ENCODE measurements at regions not wholly inside any gene's neighbourhood (a gene's known extent, or its start where the extent isn't known, plus 50 kb on each side); places are given as distances from the start of the nearest gene placed in this dataset.

DNA sequence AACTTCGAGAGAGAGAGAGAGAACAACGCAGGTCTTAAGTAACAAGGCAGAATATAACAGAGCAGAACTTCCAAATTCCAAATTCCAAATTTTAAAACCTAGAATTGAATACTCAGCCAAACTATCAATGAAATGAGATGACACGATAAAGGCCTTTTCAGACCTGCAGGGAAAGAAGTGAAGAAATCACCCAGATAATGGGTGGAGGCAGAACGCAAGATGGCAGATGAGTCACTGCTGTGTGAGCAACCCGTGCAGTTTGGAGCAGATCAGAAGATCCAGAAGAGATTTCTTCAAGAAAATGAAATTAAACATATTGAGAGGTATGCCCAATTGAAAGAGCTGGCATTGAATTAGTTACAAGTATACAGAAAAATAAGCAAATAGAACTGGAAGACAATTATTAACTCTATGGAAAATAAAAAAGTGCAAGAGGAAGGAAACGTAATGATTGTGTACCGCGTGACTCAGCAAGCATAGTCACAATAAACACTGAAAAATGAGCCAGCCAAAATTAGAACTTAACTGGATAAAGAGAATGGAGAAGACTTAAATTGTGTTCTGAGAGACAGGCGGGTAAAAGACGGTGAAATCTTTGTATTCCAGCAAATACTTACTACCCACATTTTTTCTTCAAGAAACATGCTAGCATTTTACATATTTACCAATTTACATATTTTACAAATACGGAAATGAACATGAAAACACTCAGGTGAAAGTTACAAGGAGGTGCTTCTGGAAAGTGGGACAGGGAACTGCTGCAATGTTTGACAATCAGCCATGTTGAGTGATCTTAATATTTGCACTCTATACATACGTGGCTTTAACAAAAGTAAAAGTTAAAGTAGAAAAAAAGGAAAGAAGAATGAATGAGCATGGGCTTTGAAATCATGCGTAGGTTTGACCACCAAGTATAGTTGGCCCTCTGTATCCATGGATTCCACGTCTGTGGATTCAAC lies 87.9 kb upstream of the CDYL start:
- H3K27me3 Mint-ChIP-seq = peaks cover 40% of the 10 kb centered on the region
- H3K27ac Mint-ChIP-seq = no peak overlapping the region
- no peak for ATAC-seq
- peaks cover 7% of the 10 kb centered on the region for H3K9me3 Mint-ChIP-seq
- H3K36me3 Mint-ChIP-seq = no peaks in the 10 kb centered on the region
- peaks cover 9% of the 10 kb centered on the region for H3K4me1 Mint-ChIP-seq
- no peak overlapping the region for H3K4me3 Mint-ChIP-seq

DNA sequence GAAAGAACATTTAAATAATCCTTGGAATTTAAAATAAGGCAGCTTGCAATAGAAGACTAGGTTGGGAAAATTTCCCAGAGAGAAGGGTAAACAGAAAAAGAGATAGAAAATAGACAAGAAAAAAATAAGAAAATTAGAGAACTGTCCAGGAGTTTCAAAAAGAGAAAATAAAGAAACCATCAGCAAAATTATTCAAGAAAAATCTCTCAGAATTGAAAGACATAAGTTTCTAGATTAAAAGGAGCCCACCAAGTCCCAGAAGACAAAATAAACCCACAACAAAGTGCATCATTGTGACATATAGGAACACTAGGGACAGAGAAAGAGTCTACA lies 88.6 kb upstream of the CDYL start:
- H3K27ac Mint-ChIP-seq = no peak overlapping the region
- no peak for ATAC-seq
- H3K4me1 Mint-ChIP-seq = peaks cover 7% of the 10 kb centered on the region
- H3K27me3 Mint-ChIP-seq = peaks cover 46% of the 10 kb centered on the region
- no peak overlapping the region for H3K4me3 Mint-ChIP-seq
- H3K9me3 Mint-ChIP-seq = peaks cover 7% of the 10 kb centered on the region
- no peaks in the 10 kb centered on the region for H3K36me3 Mint-ChIP-seq

DNA sequence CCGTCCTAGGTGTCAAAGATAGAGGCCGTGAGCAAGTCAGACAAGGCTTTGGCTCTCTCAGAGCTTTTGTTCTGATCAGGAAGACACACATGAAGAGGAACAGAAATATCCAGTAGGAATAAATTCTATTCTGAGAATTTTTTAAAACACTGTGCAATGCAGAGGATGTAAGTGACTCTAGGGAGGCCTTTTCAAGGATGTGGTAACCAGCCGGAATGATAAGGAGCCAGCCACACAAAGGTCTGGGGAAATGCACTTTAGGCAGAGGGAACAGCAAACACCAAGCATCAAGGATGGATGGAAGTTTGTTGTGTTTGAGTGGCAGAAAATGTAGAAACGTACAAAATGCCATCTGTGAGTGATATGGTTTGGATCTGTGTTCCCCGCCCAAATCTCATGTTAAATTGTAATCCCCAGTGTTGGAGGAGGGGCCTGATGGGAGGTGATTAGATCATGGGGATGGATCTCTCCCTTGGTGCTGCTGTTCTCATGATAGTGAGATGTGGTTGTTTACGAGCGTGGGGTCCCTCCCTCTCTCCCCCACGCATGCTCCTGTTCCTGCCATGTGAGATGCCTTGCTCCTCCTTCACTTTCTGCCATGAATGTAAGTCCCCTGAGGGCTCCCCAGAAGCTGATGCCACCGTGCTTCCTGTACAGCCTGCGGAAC lies 93.6 kb upstream of the CDYL start:
- Mint-ChIP-seq H3K27me3 (peaks cover 28% of the 10 kb centered on the region), H3K9me3 (no peaks in the 10 kb centered on the region), H3K4me1 (no peaks in the 10 kb centered on the region), H3K4me3 (no peak overlapping the region), H3K27ac (no peak overlapping the region), H3K36me3 (no peaks in the 10 kb centered on the region)
- ATAC-seq = no peak

DNA sequence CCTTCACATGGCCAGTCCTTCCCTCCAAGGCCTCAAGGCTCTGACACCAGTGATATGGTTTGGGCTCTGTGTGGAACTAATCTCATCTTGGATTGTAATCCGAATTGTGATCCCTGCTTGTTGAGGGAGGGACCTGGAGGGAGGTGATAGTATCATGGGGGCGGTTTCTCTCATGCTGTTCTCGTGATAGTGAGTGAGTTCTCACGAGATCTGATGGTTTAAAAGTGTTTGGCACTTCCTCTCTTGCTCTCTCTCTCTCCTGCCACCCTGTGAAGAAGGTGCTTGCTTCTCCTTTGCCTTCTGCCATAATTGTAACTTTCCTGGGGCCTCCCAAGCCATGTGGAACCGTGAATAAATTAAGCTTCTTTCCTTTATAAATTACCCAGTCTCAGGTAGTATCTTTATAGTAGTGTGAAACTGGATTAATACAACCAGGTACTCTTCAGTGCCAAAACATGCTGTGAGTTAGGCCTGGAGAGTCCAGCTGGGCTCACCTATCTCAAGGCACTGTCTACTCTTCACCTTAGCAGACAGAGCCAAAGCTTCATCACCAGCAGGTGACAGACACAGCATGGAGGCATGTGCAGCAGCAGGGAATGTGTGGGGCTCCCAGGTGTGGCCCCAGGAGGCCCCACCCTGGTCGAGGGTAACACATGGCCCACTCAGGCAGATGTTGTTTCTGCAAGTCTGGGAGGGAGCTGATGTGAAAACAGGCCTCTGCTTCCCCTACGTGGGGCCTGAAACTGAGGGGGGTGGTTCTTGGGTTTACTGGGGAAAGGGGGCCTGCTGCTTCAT lies 97.5 kb upstream of the CDYL start:
- Mint-ChIP-seq H3K36me3 (no peaks in the 10 kb centered on the region), H3K4me1 (no peaks in the 10 kb centered on the region), H3K27me3 (peaks cover 24% of the 10 kb centered on the region), H3K9me3 (no peaks in the 10 kb centered on the region), H3K4me3 (no peak overlapping the region), H3K27ac (no peak overlapping the region)
- ATAC-seq = no peak

DNA sequence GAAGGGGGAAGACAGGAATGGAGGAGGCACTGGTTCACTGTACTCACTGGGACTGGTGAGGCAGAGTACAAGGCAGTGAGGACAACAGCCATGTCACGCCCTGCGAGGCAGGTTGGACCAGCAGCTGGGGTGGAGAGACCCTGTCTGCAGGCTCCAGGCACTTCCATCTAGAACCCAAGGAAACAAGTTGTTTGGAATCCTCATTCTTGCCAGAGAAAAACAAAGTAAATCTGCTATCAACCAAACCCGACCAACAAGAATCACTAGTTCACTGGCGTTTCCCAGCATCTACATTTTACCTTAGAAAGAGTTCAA lies 98.5 kb upstream of the CDYL start:
- no peaks in the 10 kb centered on the region for H3K9me3 Mint-ChIP-seq
- no peaks in the 10 kb centered on the region for H3K36me3 Mint-ChIP-seq
- H3K27me3 Mint-ChIP-seq = peaks cover 14% of the 10 kb centered on the region
- H3K4me3 Mint-ChIP-seq = no peak overlapping the region
- no peak overlapping the region for H3K27ac Mint-ChIP-seq
- ATAC-seq = no peak
- H3K4me1 Mint-ChIP-seq = no peaks in the 10 kb centered on the region

DNA sequence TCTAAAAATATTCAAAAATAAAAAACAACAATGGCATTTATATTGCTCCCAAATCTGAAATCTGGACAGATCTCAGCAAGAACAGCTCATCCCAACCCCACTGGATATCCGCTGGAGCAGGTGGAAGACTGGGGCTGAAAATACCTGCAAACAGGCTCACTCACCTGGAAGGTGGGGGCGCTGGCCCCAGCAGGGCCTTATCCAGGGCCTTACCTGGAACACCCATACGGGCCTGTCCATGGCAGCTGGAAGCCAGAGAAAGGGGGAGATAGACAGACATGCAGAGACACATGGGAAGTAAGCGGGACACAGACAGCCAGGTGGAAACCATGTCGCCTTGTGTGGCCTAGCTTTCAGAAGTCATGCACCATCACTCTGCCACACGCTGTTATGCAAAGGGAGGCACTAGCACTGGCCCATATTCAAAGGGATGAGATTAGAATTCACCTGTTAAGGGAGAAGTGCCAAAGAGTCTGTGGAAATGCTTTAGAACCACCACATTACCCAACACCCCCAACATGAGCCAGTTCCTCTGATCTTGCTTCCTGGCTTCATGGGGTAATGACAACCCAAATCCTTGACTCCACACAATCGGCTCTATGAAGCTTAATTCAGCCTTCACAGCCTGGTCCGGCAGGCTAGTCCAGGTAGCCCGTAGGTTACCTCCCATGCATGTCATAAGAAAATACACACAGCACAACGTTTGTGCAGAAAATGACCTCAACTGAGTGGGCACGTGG lies 99.0 kb upstream of the CDYL start:
- Mint-ChIP-seq H3K9me3 (no peaks in the 10 kb centered on the region), H3K36me3 (no peaks in the 10 kb centered on the region), H3K27me3 (peaks cover 13% of the 10 kb centered on the region), H3K27ac (no peak overlapping the region), H3K4me3 (no peak overlapping the region), H3K4me1 (no peaks in the 10 kb centered on the region)
- ATAC-seq = no peak

DNA sequence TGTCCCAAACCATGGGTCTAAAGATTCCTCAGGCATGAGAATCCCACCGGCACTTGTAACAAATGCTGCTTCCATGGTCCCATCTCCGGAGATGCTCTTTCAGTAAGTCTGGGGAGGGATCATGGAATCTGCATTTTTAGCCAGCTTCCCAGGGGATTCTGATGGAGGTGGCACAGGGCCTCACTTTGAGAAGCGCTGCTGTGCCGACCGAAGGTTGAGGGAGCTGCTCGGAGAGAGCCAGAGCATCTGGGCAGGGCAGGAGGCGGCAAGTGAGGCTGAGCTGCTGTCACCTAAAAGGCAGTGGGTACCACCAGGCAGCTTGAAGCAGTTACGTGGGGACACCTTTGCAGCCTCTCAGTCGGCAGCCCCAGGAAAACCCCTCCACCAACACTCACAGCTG lies 100.2 kb upstream of the CDYL start:
- peaks cover 19% of the 10 kb centered on the region for H3K27me3 Mint-ChIP-seq
- no peak overlapping the region for H3K4me3 Mint-ChIP-seq
- no peak for ATAC-seq
- no peaks in the 10 kb centered on the region for H3K9me3 Mint-ChIP-seq
- H3K36me3 Mint-ChIP-seq = no peaks in the 10 kb centered on the region
- H3K4me1 Mint-ChIP-seq = no peaks in the 10 kb centered on the region
- no peak overlapping the region for H3K27ac Mint-ChIP-seq

DNA sequence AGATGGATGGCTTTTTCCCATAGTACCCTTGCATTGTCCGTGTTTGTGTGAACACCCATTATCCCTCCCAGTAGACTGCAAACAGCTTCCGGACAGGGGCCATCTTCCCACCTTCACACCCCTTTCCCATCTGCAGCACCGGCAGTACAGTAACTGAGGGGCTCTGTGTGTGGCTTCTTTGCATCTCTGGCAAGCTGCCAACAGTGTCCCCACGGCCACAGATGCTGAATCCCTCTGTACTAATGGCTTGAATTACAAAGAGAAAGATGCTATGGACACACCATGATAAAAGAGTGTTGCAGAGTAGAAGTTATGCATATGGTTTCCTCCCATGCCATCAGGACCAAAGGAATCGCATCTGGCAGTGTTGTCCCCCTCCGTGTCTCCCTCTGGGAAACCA lies 101.1 kb upstream of the CDYL start:
- Mint-ChIP-seq H3K4me3 (no peak overlapping the region), H3K9me3 (no peaks in the 10 kb centered on the region), H3K27me3 (peaks cover 26% of the 10 kb centered on the region), H3K36me3 (no peaks in the 10 kb centered on the region), H3K27ac (no peak overlapping the region), H3K4me1 (no peaks in the 10 kb centered on the region)
- no peak for ATAC-seq

DNA sequence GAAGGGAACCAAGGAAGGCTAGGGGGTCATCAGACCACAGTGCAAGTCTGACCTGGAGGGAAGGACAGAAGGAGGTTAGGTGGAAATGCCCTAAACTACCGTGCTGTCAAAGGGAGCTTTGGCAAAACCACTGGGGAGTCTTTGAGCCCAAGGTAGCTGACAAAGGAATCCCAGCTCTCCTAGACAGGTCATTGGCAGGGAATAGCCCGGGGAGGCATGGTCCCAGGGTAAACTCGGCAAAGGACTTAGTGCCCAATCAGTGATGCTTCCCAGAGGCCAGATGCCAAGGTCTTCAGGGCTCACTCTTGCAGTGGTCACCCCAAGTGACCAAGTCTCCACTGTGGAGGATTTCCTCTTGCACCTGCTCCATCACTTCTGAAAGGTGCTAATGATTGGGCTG lies 102.3 kb upstream of the CDYL start:
- no peak overlapping the region for H3K4me3 Mint-ChIP-seq
- H3K9me3 Mint-ChIP-seq = no peaks in the 10 kb centered on the region
- no peak for ATAC-seq
- no peak overlapping the region for H3K27ac Mint-ChIP-seq
- H3K4me1 Mint-ChIP-seq = no peaks in the 10 kb centered on the region
- H3K36me3 Mint-ChIP-seq = no peaks in the 10 kb centered on the region
- peaks cover 28% of the 10 kb centered on the region for H3K27me3 Mint-ChIP-seq

DNA sequence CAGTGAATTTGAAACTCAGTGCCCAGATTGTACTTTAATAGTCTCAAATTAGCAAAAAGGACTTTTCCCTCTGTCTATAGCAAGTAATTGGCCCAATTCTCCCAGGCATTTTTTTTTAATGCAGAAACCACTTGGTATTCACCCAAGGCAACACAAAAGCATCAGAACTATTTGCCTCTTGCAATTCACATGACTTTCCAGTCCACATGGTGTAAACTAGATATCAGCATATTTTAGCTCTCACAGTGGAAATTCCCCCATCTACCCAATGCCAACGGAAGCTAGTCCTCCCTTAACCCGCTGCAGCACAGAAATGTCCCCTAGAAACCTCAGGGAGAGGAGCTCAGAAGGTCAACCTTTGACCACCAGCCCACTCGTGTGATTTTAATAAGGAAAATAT lies 103.4 kb upstream of the CDYL start:
- no peak overlapping the region for H3K27ac Mint-ChIP-seq
- H3K36me3 Mint-ChIP-seq = no peaks in the 10 kb centered on the region
- H3K4me3 Mint-ChIP-seq = no peak overlapping the region
- no peaks in the 10 kb centered on the region for H3K4me1 Mint-ChIP-seq
- H3K9me3 Mint-ChIP-seq = no peaks in the 10 kb centered on the region
- no peak for ATAC-seq
- peaks cover 28% of the 10 kb centered on the region for H3K27me3 Mint-ChIP-seq

DNA sequence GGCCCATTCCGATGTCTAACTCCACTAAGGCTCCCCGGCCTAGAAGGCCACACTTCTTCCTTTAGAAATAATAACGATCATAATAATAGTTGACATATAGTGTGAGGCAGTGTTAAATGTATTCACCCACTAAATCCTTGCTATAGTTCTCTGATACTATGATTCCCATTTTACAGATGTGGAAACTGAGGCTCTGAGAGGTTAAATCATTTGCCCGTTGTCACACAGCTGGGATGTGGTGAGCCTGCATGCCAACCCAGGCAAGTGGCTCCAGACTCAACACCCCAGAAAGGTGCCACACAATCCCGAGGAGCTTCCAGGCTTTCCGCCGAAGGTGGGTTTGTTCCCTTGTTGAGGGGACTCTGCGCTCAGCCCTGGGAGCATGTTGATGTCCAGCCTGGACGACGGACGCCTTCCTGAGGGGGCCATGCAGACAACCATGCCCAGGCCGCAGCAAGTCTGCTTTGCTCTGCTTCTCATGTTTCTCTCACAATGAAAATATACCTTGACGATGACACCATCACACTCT lies 104.6 kb upstream of the CDYL start:
- Mint-ChIP-seq H3K4me1 (no peaks in the 10 kb centered on the region), H3K27ac (no peak overlapping the region), H3K27me3 (peaks cover 28% of the 10 kb centered on the region), H3K36me3 (no peaks in the 10 kb centered on the region), H3K4me3 (no peak overlapping the region), H3K9me3 (no peaks in the 10 kb centered on the region)
- no peak for ATAC-seq

DNA sequence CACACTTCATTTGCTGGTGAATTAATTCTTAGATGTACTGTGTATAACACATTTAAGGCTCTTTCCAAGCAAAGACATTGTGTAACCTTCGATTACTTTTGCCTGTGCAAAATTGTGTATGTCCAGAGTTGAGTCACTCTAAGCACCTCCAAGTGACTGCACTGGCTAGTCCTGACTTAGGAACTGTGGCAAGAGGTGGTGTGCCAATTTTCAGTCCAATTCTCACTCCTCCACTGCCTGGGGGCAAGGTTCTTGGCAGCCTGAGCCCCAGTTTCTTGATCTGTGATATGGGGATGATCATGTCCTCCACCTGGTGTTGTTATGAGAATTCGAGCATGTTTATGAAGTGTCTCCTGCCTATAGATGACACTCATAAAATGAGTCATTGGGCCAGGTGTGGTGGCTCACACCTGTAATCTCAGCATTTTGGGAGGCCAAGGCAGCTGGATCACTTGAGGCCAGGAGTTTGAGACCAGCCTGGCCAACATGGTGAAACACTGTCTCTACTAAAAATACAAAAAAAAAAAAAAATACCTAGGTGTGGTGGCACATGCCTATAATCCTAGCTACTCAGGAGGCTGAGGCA lies 105.3 kb upstream of the CDYL start:
- Mint-ChIP-seq H3K36me3 (no peaks in the 10 kb centered on the region), H3K27ac (no peak overlapping the region), H3K27me3 (peaks cover 28% of the 10 kb centered on the region), H3K4me1 (no peaks in the 10 kb centered on the region), H3K4me3 (no peak overlapping the region), H3K9me3 (no peaks in the 10 kb centered on the region)
- no peak for ATAC-seq

DNA sequence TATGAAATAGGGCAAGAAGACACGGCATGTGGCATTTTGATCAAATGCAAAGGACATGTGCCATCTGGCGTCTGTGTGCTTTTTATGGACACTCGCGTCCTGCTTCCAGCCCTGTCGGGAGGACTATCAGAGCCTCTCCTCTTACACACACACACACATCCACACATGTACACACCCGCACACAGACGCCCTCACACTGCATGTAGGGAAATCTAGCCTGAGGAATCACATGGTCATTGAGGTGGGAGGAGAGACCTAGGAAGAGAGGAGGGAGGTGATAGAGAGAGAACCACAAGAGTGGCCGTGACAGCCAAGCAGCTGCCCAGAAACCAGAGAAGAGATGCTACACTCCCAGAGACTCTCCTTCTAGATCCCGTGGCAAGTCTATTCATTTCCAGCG lies 105.9 kb upstream of the CDYL start:
- Mint-ChIP-seq H3K9me3 (no peaks in the 10 kb centered on the region), H3K4me3 (no peak overlapping the region), H3K4me1 (no peaks in the 10 kb centered on the region), H3K27me3 (peaks cover 28% of the 10 kb centered on the region), H3K27ac (no peak overlapping the region), H3K36me3 (no peaks in the 10 kb centered on the region)
- no peak for ATAC-seq

DNA sequence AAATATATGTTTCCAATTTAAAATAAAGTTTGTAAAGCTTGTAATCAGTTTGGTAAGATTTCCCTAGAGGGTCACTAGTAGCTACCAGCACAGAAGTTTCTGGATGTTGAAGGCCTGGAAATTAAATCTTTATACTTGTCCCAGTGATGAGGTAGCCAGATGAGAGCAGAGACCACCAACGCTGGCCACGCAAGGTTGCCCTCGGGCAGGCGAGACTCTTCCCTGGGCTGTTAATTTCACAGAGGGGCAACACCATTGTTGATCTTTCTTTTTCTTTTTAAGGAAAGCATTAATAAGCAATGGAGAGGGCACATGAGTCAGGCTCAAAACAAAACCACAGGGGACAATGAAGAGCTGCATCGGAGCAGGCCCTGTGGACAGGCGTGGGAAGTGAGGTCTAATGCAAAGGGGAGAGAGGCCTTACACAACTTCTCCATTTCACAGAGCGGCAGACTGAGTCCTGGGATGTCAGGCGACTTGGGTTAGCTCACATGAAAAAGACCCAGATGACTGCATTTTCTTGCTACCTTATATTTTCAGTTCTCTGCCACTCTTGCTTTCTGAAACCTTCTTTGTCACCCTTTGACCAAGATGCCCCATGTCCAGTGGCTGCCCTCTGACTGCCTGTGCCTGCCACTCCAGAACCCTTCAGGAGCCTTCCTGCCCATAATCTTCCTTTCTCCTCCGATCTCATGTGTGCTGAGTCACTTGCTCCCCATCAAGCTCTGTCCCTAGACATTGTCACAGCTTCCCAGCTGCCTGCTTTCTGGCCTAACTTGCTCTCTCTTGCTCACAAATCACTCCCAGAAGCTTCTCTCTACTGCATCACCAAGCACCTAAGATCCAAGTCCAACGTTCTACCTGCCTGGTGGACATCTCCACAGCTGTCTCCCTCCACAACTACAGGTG lies 107.7 kb upstream of the CDYL start:
- H3K9me3 Mint-ChIP-seq = no peaks in the 10 kb centered on the region
- no peaks in the 10 kb centered on the region for H3K4me1 Mint-ChIP-seq

More for the DNA sequence above, 107.7 kb upstream of the CDYL start:
- H3K27me3 Mint-ChIP-seq = peaks cover 27% of the 10 kb centered on the region
- H3K36me3 Mint-ChIP-seq = no peaks in the 10 kb centered on the region
- no peak overlapping the region for H3K4me3 Mint-ChIP-seq
- no peak for ATAC-seq
- no peak overlapping the region for H3K27ac Mint-ChIP-seq
